Endothelial cell of umbilical vein (primary cell): ENCODE measurements at regions not wholly inside any gene's neighbourhood (a gene's known extent, or its start where the extent isn't known, plus 50 kb on each side); places are given as distances from the start of the nearest gene placed in this dataset.

ENCODE experiments used
- BruUV-seq: library from RNA; stranded (reverse); fragments of 400-500 nt; replicated peaks from 2 replicates; lab custom pipeline; 2021; lab: Mats Ljungman, UMichigan
- CTCF ChIA-PET: fragments of 300-600, 350-600 bp; sonication (Branson Sonifier 250); formaldehyde crosslinking; loops from one replicate; lab custom pipeline; 2021; ENCODE audit warnings: antibody characterized with exemption, inconsistent platforms; lab: Charles Lee
- POLR2A ChIA-PET: fragments of 300-600, 350-600 bp; sonication (Branson Sonifier 250); formaldehyde crosslinking; loops from one replicate; lab custom pipeline; 2021; ENCODE audit warnings: antibody characterized with exemption, inconsistent platforms; lab: Charles Lee
- DNase-seq: peaks from one replicate; pipeline ENCODE4 v3.0.0-alpha.2; 2011; ENCODE audit warnings: low read depth, low spot score
- FAIRE-seq: peaks from 2 replicates; lab custom pipeline; 2011; peaks lifted over from hg19 to GRCh38; lab: Jason Lieb, UNC
- H2AFZ ChIP-seq: 2 replicates; pipeline ENCODE4 v1.6.0; 2012; ENCODE audit warnings: low read depth, low read length, control low read depth, inconsistent platforms
- H3K27ac ChIP-seq: 2 replicates; pipeline ENCODE4 v1.5.1; 2011; ENCODE audit warnings: low read depth, mild to moderate bottlenecking, control low read depth, low read length, moderate library complexity; ENCODE audit not compliant: insufficient read depth
- H3K27me3 ChIP-seq, 2 experiments: 2 replicates each; pipeline versions ENCODE4 v1.6.0 to v1.6.1; 2011; ENCODE audit warnings: low read length in 2 of 2, mixed read lengths in 1 of 2; ENCODE audit not compliant: control insufficient read depth in 2 of 2, insufficient read depth in 2 of 2
- H3K36me3 ChIP-seq, 2 experiments: 2 replicates in 1 of 2; 3 replicates in 1 of 2; pipeline ENCODE4 v1.5.1; 2011; ENCODE audit warnings: low read length in 2 of 2, mild to moderate bottlenecking in 1 of 2, moderate library complexity in 1 of 2; ENCODE audit not compliant: control insufficient read depth in 2 of 2, insufficient read depth in 2 of 2; ENCODE audit errors: extremely low read depth in 1 of 2
- H3K4me1 ChIP-seq: 3 replicates; pipeline ENCODE4 v1.5.1; 2011; ENCODE audit warnings: mild to moderate bottlenecking, low read length; ENCODE audit not compliant: control insufficient read depth, insufficient read depth; ENCODE audit errors: extremely low read depth
- H3K4me2 ChIP-seq: 2 replicates; pipeline ENCODE4 v1.6.1; 2011; ENCODE audit warnings: low read length, control low read depth, mixed read lengths; ENCODE audit not compliant: insufficient read depth
- H3K4me3 ChIP-seq, 3 experiments: fragments of 200-600 bp in 1 of 3; sonication (generic), shearing (Covaris generic) in 1 of 3; replicated peaks in 1 of 3; 2 replicates each; pipeline ENCODE4 v1.5.1; 2011 to 2016; ENCODE audit warnings: control low read depth in 3 of 3, low read length in 3 of 3, mild to moderate bottlenecking in 2 of 3, inconsistent platforms in 1 of 3, low read depth in 1 of 3, moderate library complexity in 1 of 3; ENCODE audit not compliant: insufficient read depth in 1 of 3
- H3K79me2 ChIP-seq: 2 replicates; pipeline ENCODE4 v1.6.0; 2012; ENCODE audit warnings: low read length, inconsistent platforms; ENCODE audit not compliant: control insufficient read depth, insufficient read depth
- H3K9ac ChIP-seq: replicated peaks from 2 replicates; pipeline ENCODE3; 2011; ENCODE audit warnings: low read length, control low read depth; ENCODE audit not compliant: insufficient read depth; ENCODE audit errors: extremely low read depth
- H3K9me1 ChIP-seq: replicated peaks from 3 replicates; pipeline ENCODE4 v1.6.0; 2011; ENCODE audit warnings: mild to moderate bottlenecking, low read length; ENCODE audit not compliant: control insufficient read depth, insufficient read depth; ENCODE audit errors: extremely low read depth
- H3K9me3 ChIP-seq: replicated peaks from 2 replicates; pipeline ENCODE4 v1.5.1; 2012; ENCODE audit warnings: low read length, inconsistent platforms; ENCODE audit not compliant: control insufficient read depth, insufficient read depth
- H4K20me1 ChIP-seq: replicated peaks from 2 replicates; pipeline ENCODE3; 2011; ENCODE audit warnings: mild to moderate bottlenecking, low read length; ENCODE audit not compliant: control insufficient read depth, insufficient read depth; ENCODE audit errors: extremely low read depth
- EZH2 ChIP-seq: IDR thresholded peaks from 2 replicates; pipeline ENCODE4 v1.6.1; 2012; ENCODE audit warnings: borderline replicate concordance, low read depth, mild to moderate bottlenecking, moderate library complexity, low read length, inconsistent platforms; ENCODE audit not compliant: severe bottlenecking
- FOS ChIP-seq: IDR thresholded peaks from 2 replicates; pipeline ENCODE4 v1.6.1; 2011; ENCODE audit warnings: mild to moderate bottlenecking, low read length, moderate library complexity, borderline replicate concordance; ENCODE audit not compliant: insufficient read depth
- GATA2 ChIP-seq: IDR thresholded peaks from 2 replicates; pipeline ENCODE4 v1.7.0; 2011; ENCODE audit warnings: low read depth, mild to moderate bottlenecking, moderate library complexity, mixed read lengths, low read length; ENCODE audit not compliant: insufficient read length, insufficient read depth
- JUN ChIP-seq: IDR thresholded peaks from 2 replicates; pipeline ENCODE4 v1.6.1; 2011; ENCODE audit warnings: borderline replicate concordance, low read depth; ENCODE audit not compliant: insufficient read length, insufficient read depth
- MYC ChIP-seq: IDR thresholded peaks from one replicate; pipeline ENCODE4 v1.6.1; 2011; ENCODE audit warnings: mild to moderate bottlenecking, low read depth, low read length
- POLR2A ChIP-seq: IDR thresholded peaks from 2 replicates; pipeline ENCODE4 v1.6.1; 2012; ENCODE audit warnings: low read depth, mild to moderate bottlenecking, control low read depth, low read length
- POLR2AphosphoS5 ChIP-seq: IDR thresholded peaks from 2 replicates; pipeline ENCODE4 v1.6.1; 2012; ENCODE audit warnings: low read depth, mild to moderate bottlenecking, control low read depth, low read length, moderate library complexity; ENCODE audit not compliant: insufficient read depth
- dilution Hi-C: fragments of 300-500 bp; cut with MboI; formaldehyde crosslinking; loops from one replicate; pipeline ENCODE4 v1.15.0; 2019; ENCODE audit warnings: low sequenced_read_pairs; ENCODE audit not compliant: extremely low pct_ligation_motif_present
- intact Hi-C: fragments of 100-400 bp; cut with micrococcal nuclease; formaldehyde crosslinking; loops from one replicate; pipeline ENCODE4 v1.10.0; 2022
- TF ChIP-seq, protein P1 (sequence below), 2 donors: IDR thresholded peaks; 1 replicate in 1 of 2; 2 replicates in 1 of 2; pipeline ENCODE4 v1.5.1; 2011; ENCODE audit warnings: low read length in 2 of 2, mild to moderate bottlenecking in 2 of 2, moderate library complexity in 2 of 2, control low read depth in 1 of 2, inconsistent platforms in 1 of 2, low read depth in 1 of 2; ENCODE audit not compliant: insufficient read depth in 1 of 2; ENCODE audit errors: extremely low read depth in 1 of 2
- TF ChIP-seq, protein P2 (sequence below): IDR thresholded peaks from 2 replicates; pipeline ENCODE4 v1.6.1; 2011; ENCODE audit not compliant: insufficient read depth, insufficient read length

DNA sequence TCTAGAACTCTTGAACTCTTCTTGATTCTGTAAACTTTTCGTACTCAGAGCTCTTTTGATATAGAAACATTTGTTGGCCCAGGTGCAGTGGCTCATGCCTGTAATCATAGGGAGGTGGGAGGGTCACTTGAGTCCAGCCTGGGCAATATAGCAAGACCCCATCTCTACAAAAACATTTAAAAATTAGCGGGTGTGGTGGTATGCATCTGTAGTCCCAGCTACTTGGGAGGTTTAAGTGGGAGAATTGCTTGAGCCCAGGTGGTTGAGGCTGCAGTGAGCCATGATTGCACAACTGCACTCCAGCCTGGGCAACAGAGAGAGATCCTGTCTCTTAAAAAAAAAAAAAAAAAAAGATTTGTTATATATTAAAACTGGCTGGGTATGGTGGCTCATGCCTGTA is 121.6 kb downstream of the BAMBI start:
- CTCF ChIA-PET: no interaction called here
- POLR2A ChIA-PET: no interaction called here

DNA sequence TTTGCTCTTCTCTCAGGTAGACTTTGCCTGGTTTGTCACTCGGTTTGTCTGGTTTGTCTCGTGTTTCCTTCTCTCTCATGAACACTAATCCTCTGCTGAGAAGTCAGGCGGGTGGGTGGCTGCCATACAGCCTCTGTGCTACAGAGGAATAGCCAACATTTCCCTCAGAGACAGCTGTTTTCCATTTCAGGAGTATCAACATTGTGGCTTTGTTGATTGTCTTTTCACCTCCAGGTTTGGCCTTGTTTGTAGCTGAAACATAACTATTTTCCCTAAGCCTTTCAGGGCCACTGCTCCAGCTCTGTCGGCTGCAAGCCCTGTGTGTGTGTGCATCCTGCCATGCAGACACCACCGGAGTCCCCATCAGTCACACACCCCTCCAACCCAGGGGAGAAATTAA is 122.8 kb downstream of the BAMBI start:
- CTCF ChIA-PET: no interaction called here
- H3K36me3 ChIP-seq: no peaks in the 10 kb centered on the region
- no peaks in the 10 kb centered on the region for H3K9me1 ChIP-seq
- H3K9ac ChIP-seq: no peak overlapping the region
- peaks cover 7 to 8% of the 10 kb centered on the region in 2 experiments for H3K27me3 ChIP-seq
- no peak overlapping the region for H3K4me3 ChIP-seq
- H3K27ac ChIP-seq: no peak overlapping the region
- DNase-seq (no peak), FAIRE-seq (no peak)
- no peaks in the 10 kb centered on the region for H3K4me1 ChIP-seq
- intact Hi-C loops: loop anchor here (10.0 kb wide), 1 partner anchor 185 kb away; no protein-coding TSS in a partner anchor
- no peaks in the 10 kb centered on the region for H3K79me2 ChIP-seq
- BruUV-seq: no TSS peak
- POLR2A ChIA-PET: no interaction called here
- no peaks in the 10 kb centered on the region for H3K9me3 ChIP-seq
- H4K20me1 ChIP-seq: no peaks in the 10 kb centered on the region
- no peak overlapping the region for H2AFZ ChIP-seq
- dilution Hi-C loops: no loop called here
- TF ChIP-seq, protein P1, sequence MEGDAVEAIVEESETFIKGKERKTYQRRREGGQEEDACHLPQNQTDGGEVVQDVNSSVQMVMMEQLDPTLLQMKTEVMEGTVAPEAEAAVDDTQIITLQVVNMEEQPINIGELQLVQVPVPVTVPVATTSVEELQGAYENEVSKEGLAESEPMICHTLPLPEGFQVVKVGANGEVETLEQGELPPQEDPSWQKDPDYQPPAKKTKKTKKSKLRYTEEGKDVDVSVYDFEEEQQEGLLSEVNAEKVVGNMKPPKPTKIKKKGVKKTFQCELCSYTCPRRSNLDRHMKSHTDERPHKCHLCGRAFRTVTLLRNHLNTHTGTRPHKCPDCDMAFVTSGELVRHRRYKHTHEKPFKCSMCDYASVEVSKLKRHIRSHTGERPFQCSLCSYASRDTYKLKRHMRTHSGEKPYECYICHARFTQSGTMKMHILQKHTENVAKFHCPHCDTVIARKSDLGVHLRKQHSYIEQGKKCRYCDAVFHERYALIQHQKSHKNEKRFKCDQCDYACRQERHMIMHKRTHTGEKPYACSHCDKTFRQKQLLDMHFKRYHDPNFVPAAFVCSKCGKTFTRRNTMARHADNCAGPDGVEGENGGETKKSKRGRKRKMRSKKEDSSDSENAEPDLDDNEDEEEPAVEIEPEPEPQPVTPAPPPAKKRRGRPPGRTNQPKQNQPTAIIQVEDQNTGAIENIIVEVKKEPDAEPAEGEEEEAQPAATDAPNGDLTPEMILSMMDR (IDR thresholded peaks at IDR 0.05; ENCODE audit: extremely low read depth in 1 of 2, insufficient read depth in 1 of 2, low read depth in 1 of 2, low read length in 2 of 2): no peak
- TF ChIP-seq FOS: no peak
- TF ChIP-seq POLR2AphosphoS5: no peak
- TF ChIP-seq JUN: no peak
- TF ChIP-seq EZH2: no peak
- TF ChIP-seq MYC: no peak
- no peak for TF ChIP-seq POLR2A
- TF ChIP-seq, protein P2, sequence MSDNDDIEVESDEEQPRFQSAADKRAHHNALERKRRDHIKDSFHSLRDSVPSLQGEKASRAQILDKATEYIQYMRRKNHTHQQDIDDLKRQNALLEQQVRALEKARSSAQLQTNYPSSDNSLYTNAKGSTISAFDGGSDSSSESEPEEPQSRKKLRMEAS: no peak
- no peak for TF ChIP-seq GATA2
- no peak overlapping the region for H3K4me2 ChIP-seq

More for the DNA sequence above, 121.6 kb downstream of the BAMBI start:
- H3K4me3 ChIP-seq: no peak overlapping the region
- no peak overlapping the region for H3K27ac ChIP-seq
- H3K9ac ChIP-seq: no peak overlapping the region
- H2AFZ ChIP-seq: no peak overlapping the region
- intact Hi-C loops: no loop called here
- H3K9me3 ChIP-seq: no peaks in the 10 kb centered on the region
- no peaks in the 10 kb centered on the region for H3K79me2 ChIP-seq
- FAIRE-seq (no peak), DNase-seq (no peak)
- H3K4me1 ChIP-seq: no peaks in the 10 kb centered on the region
- dilution Hi-C loops: no loop called here
- no TSS peak for BruUV-seq
- no peaks in the 10 kb centered on the region for H4K20me1 ChIP-seq
- no peaks in the 10 kb centered on the region for H3K9me1 ChIP-seq
- H3K27me3 ChIP-seq: peaks cover 7 to 8% of the 10 kb centered on the region in 2 experiments
- TF ChIP-seq POLR2A (no peak), JUN (no peak)
- H3K4me2 ChIP-seq: no peak overlapping the region
- no peaks in the 10 kb centered on the region for H3K36me3 ChIP-seq
